GM12878 (cell line): ENCODE measurements at regions not wholly inside any gene's neighbourhood (a gene's known extent, or its start where the extent isn't known, plus 50 kb on each side); places are given as distances from the start of the nearest gene placed in this dataset.

Experiments
- CTCF ChIP-seq, 3 experiments: IDR thresholded peaks in 2 of 3; conservative IDR thresholded peaks in 1 of 3; 2 replicates each; pipeline ENCODE4 v1.5.1; 2011; ENCODE audit warnings: low read depth in 3 of 3, low read length in 3 of 3, mild to moderate bottlenecking in 3 of 3, control low read depth in 2 of 3, moderate library complexity in 2 of 3, inconsistent platforms in 1 of 3, mixed read lengths in 1 of 3; ENCODE audit not compliant: control insufficient read depth in 2 of 3, insufficient read depth in 1 of 3; ENCODE audit errors: extremely low read depth in 1 of 3
- IKZF1 ChIP-seq: fragments of 450-650 bp; conservative IDR thresholded peaks from 2 replicates; pipeline ENCODE4 v1.6.1; 2017; ENCODE audit warnings: antibody characterized with exemption, mild to moderate bottlenecking
- IRF5 ChIP-seq: fragments of 450-650 bp; IDR thresholded peaks from 2 replicates; pipeline ENCODE4 v1.6.1; 2017; ENCODE audit warnings: borderline replicate concordance
- NR2C2 ChIP-seq: IDR thresholded peaks from 2 replicates; pipeline ENCODE4 v1.6.1; 2011; ENCODE audit warnings: borderline replicate concordance, low read depth; ENCODE audit not compliant: control insufficient read depth, insufficient read length
- POLR2A ChIP-seq: IDR thresholded peaks from 2 replicates; pipeline ENCODE4 v1.6.1; 2011; ENCODE audit warnings: low read depth, mild to moderate bottlenecking, low read length
- RCOR1 ChIP-seq: conservative IDR thresholded peaks from 2 replicates; pipeline ENCODE4 v1.6.1; 2012; ENCODE audit warnings: low read depth, low read length, improper control_type of control experiment
- RFX5 ChIP-seq: IDR thresholded peaks from 2 replicates; pipeline ENCODE4 v1.6.1; 2011; ENCODE audit warnings: low read depth, low read length, improper control_type of control experiment
- YBX1 ChIP-seq: fragments of 450-650 bp; IDR thresholded peaks from 2 replicates; pipeline ENCODE4 v1.6.1; 2016; ENCODE audit warnings: antibody characterized with exemption
- ZNF24 ChIP-seq: fragments of 450-650 bp; IDR thresholded peaks from 2 replicates; pipeline ENCODE4 v1.6.1; 2017; ENCODE audit warnings: antibody characterized with exemption, mild to moderate bottlenecking

- no peak for TF ChIP-seq ZNF24
- no peak for TF ChIP-seq POLR2A
- TF ChIP-seq YBX1 = no peak
- no peak for TF ChIP-seq IRF5
- TF ChIP-seq NR2C2 = no peak
- TF ChIP-seq CTCF (IDR thresholded peaks at IDR 0.05 in 2 of 3, conservative IDR thresholded peaks at IDR 0.05 in 1 of 3; ENCODE audit: control insufficient read depth in 2 of 3, extremely low read depth in 1 of 3, insufficient read depth in 1 of 3, low read depth in 3 of 3, low read length in 3 of 3) = no peak
- TF ChIP-seq RCOR1 = no peak
- no peak for TF ChIP-seq IKZF1
- no peak for TF ChIP-seq RFX5
Measured at GRCh38 chr4:24218566-24218965, 328.7 kb upstream of the PPARGC1A start.
